A673 (cell line): ENCODE measurements at regions not wholly inside any gene's neighbourhood (a gene's known extent, or its start where the extent isn't known, plus 50 kb on each side); places are given as distances from the start of the nearest gene placed in this dataset.

Source experiments
- BruUV-seq: library from RNA; stranded (reverse); fragments of 400-500 nt; replicated peaks from 2 replicates; lab custom pipeline; 2021; lab: Mats Ljungman, UMichigan
- CTCF ChIA-PET: fragments of 300-600 bp; sonication (Branson Sonifier 250); formaldehyde crosslinking; loops from one replicate; lab custom pipeline; 2022; ENCODE audit warnings: antibody characterized with exemption; lab: Charles Lee
- POLR2A ChIA-PET: fragments of 300-600 bp; sonication (Branson Sonifier 250); formaldehyde crosslinking; loops from one replicate; lab custom pipeline; 2022; ENCODE audit warnings: antibody characterized with exemption; ENCODE audit not compliant: low non-redundant PET; lab: Charles Lee
- DNase-seq: peaks from one replicate; pipeline ENCODE4 v3.0.0-alpha.2; 2015; ENCODE audit warnings: low spot score
- H3K27ac ChIP-seq: fragments of 200-600 bp; sonication (generic); 2 replicates; pipeline ENCODE4 v1.5.1; 2016; ENCODE audit warnings: mixed run types, low read depth, mild to moderate bottlenecking, mixed read lengths, antibody characterized with exemption, low read length; ENCODE audit not compliant: poor library complexity, severe bottlenecking
- H3K27me3 ChIP-seq: fragments of 200-600 bp; sonication (generic); replicated peaks from 2 replicates; pipeline ENCODE4 v1.6.1; 2017; ENCODE audit warnings: mixed run types, low read depth, mild to moderate bottlenecking, mixed read lengths, antibody characterized with exemption, low read length; ENCODE audit not compliant: insufficient read depth, poor library complexity
- H3K36me3 ChIP-seq: fragments of 200-600 bp; sonication (generic); 2 replicates; pipeline ENCODE4 v1.6.1; 2016; ENCODE audit warnings: mixed run types, mild to moderate bottlenecking, mixed read lengths, antibody characterized with exemption, low read length; ENCODE audit not compliant: insufficient read depth, poor library complexity, severe bottlenecking
- H3K4me1 ChIP-seq: fragments of 200-600 bp; sonication (generic); 2 replicates; pipeline ENCODE4 v1.6.1; 2017; ENCODE audit warnings: mixed run types, mild to moderate bottlenecking, mixed read lengths, antibody characterized with exemption, low read length; ENCODE audit not compliant: insufficient read depth, poor library complexity, severe bottlenecking
- H3K4me3 ChIP-seq: fragments of 200-600 bp; sonication (generic); 2 replicates; pipeline ENCODE4 v1.5.1; 2016; ENCODE audit warnings: low read depth, mixed run types, mild to moderate bottlenecking, mixed read lengths, low read length; ENCODE audit not compliant: poor library complexity, severe bottlenecking
- H3K9me3 ChIP-seq: fragments of 200-600 bp; sonication (generic); 2 replicates; pipeline ENCODE4 v1.6.1; 2016; ENCODE audit warnings: mixed run types, low read depth, mild to moderate bottlenecking, mixed read lengths, antibody characterized with exemption, low read length; ENCODE audit not compliant: poor library complexity, severe bottlenecking
- CTCF ChIP-seq: fragments of 300-800, 200-600 bp; sonication (generic); conservative IDR thresholded peaks from 2 replicates; pipeline ENCODE4 v1.5.1; 2017; ENCODE audit warnings: low read depth, mild to moderate bottlenecking, antibody characterized with exemption, low read length, moderate library complexity, mixed read lengths
- EZH2 ChIP-seq: fragments of 200-600 bp; sonication (generic); IDR thresholded peaks from 2 replicates; pipeline ENCODE4 v1.6.1; 2017; ENCODE audit warnings: borderline replicate concordance, low read depth, mild to moderate bottlenecking, mixed read lengths, antibody characterized with exemption, low read length; ENCODE audit not compliant: poor library complexity, severe bottlenecking
- intact Hi-C: fragments of 100-400 bp; cut with micrococcal nuclease; formaldehyde crosslinking; loops from one replicate; pipeline ENCODE4 v1.10.0; 2022; ENCODE audit not compliant: unreplicated experiment

GRCh38 chr7:42478717-42479116 is 241.7 kb upstream of the GLI3 start:
- intact Hi-C loops: no loop called here
- ChIA-PET POLR2A (no interaction called here), CTCF (no interaction called here)
- Histone ChIP-seq H3K27me3 (no peaks in the 10 kb centered on the region), H3K4me1 (peaks cover 9% of the 10 kb centered on the region), H3K36me3 (no peaks in the 10 kb centered on the region), H3K9me3 (no peaks in the 10 kb centered on the region), H3K27ac (no peak overlapping the region), H3K4me3 (no peak overlapping the region)
- no peak for DNase-seq
- no peak for TF ChIP-seq EZH2
- no peak for TF ChIP-seq CTCF
- BruUV-seq: no TSS peak

- TF ChIP-seq EZH2: no peak
- TF ChIP-seq CTCF: no peak
- intact Hi-C loops: no loop called here
- ChIA-PET POLR2A (no interaction called here), CTCF (no interaction called here)
- DNase-seq: no peak
- Histone ChIP-seq H3K27ac (no peak overlapping the region), H3K4me1 (no peaks in the 10 kb centered on the region), H3K4me3 (no peak overlapping the region), H3K27me3 (no peaks in the 10 kb centered on the region), H3K36me3 (no peaks in the 10 kb centered on the region), H3K9me3 (no peaks in the 10 kb centered on the region)
- no TSS peak for BruUV-seq
Observed at GRCh38 chr7:42476255-42476654, 239.2 kb upstream of the GLI3 start.

- H3K9me3 ChIP-seq: no peaks in the 10 kb centered on the region
- H3K27me3 ChIP-seq: no peaks in the 10 kb centered on the region
- no peaks in the 10 kb centered on the region for H3K36me3 ChIP-seq
- intact Hi-C loops: no loop called here
- no TSS peak for BruUV-seq
- no peaks in the 10 kb centered on the region for H3K4me1 ChIP-seq
- DNase-seq: no peak
- no peak overlapping the region for H3K27ac ChIP-seq
- ChIA-PET POLR2A (no interaction called here), CTCF (no interaction called here)
- no peak for TF ChIP-seq CTCF
- TF ChIP-seq EZH2: no peak
- H3K4me3 ChIP-seq: no peak overlapping the region
Observed at GRCh38 chr7:42475082-42475481, 238.1 kb upstream of the GLI3 start.
